IMR-90 (cell line): ENCODE measurements at regions not wholly inside any gene's neighbourhood (a gene's known extent, or its start where the extent isn't known, plus 50 kb on each side); places are given as distances from the start of the nearest gene placed in this dataset.

Source experiments
- MAZ ChIP-seq: IDR thresholded peaks from 2 replicates; pipeline ENCODE4 v1.6.1; 2012; ENCODE audit warnings: low read depth, mild to moderate bottlenecking, low read length, improper control_type of control experiment, moderate library complexity, borderline replicate concordance
- POLR2A ChIP-seq: IDR thresholded peaks from 2 replicates; pipeline ENCODE4 v1.6.1; 2012; ENCODE audit warnings: mild to moderate bottlenecking, low read depth, low read length
- RAD21 ChIP-seq: IDR thresholded peaks from 2 replicates; pipeline ENCODE4 v1.6.1; 2012; ENCODE audit warnings: low read length, improper control_type of control experiment
- RCOR1 ChIP-seq: IDR thresholded peaks from 2 replicates; pipeline ENCODE4 v1.6.1; 2012; ENCODE audit warnings: mild to moderate bottlenecking, low read length, improper control_type of control experiment; ENCODE audit not compliant: insufficient replicate concordance
- TF ChIP-seq, protein P1 (sequence below): conservative IDR thresholded peaks from 2 replicates; pipeline ENCODE4 v1.5.1; 2012; ENCODE audit warnings: mild to moderate bottlenecking, low read depth, low read length, improper control_type of control experiment
- TF ChIP-seq, protein P2 (sequence below): fragments of 150-350 bp; IDR thresholded peaks from 2 replicates; pipeline ENCODE4 v1.6.1; 2016; ENCODE audit warnings: low read depth, mild to moderate bottlenecking, low read length, moderate library complexity, borderline replicate concordance

DNA sequence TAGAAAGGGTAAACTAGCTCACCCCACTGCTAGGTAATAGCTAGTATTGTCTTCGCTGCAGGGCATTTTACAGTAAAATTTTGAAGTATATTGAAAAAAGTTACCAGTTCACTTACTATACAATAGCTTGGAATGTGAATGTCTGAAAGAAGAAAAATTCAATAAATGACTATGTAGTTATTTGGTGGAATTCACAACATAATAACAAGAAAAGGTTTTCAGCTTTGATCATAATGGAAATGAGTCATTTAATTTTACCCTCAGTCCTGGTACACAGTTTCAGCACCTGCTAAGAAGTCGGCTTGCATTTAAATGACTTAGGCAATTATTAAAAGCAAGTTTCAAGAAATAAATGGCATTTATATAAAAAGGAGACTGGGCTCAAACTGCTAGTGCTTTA lies 90.4 kb downstream of the NUP35 start:
- TF ChIP-seq, protein P1, sequence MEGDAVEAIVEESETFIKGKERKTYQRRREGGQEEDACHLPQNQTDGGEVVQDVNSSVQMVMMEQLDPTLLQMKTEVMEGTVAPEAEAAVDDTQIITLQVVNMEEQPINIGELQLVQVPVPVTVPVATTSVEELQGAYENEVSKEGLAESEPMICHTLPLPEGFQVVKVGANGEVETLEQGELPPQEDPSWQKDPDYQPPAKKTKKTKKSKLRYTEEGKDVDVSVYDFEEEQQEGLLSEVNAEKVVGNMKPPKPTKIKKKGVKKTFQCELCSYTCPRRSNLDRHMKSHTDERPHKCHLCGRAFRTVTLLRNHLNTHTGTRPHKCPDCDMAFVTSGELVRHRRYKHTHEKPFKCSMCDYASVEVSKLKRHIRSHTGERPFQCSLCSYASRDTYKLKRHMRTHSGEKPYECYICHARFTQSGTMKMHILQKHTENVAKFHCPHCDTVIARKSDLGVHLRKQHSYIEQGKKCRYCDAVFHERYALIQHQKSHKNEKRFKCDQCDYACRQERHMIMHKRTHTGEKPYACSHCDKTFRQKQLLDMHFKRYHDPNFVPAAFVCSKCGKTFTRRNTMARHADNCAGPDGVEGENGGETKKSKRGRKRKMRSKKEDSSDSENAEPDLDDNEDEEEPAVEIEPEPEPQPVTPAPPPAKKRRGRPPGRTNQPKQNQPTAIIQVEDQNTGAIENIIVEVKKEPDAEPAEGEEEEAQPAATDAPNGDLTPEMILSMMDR = no peak
- no peak for TF ChIP-seq POLR2A
- TF ChIP-seq, protein P2, sequence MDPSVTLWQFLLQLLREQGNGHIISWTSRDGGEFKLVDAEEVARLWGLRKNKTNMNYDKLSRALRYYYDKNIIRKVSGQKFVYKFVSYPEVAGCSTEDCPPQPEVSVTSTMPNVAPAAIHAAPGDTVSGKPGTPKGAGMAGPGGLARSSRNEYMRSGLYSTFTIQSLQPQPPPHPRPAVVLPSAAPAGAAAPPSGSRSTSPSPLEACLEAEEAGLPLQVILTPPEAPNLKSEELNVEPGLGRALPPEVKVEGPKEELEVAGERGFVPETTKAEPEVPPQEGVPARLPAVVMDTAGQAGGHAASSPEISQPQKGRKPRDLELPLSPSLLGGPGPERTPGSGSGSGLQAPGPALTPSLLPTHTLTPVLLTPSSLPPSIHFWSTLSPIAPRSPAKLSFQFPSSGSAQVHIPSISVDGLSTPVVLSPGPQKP = no peak
- no peak for TF ChIP-seq MAZ
- TF ChIP-seq RAD21 = no peak
- no peak for TF ChIP-seq RCOR1
